ENCODE measurements at regions not wholly inside any gene's neighbourhood (a gene's known extent, or its start where the extent isn't known, plus 50 kb on each side); places are given as distances from the start of the nearest gene placed in this dataset.
"Not testable (repeated sequence)": the region's sequence is repeated elsewhere in the genome, so short reads cannot be mapped to it uniquely, and the experiment has no call there.

DNA sequence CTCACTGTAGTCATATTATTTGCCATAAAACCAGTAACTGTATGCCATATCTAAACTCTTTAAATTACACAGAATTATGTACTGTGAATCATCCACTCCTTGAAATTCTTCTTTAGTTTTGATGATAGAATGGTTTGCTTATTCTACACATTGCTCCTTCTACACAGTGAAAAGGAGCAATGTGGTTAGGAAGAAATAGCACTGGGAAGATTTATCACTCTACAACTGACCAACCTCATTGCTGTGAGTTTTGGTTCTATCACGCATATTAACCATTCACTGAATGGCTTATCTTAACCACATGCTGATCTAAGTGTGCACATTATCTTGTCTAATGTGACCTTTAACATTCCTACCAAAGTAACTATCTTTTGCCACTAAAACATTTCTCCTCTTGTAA, 415.7 kb upstream of the NDST4 start:
- intact Hi-C loops (cut with micrococcal nuclease; ENCODE audit: unreplicated experiment) = no loop called here
- H3K27ac ChIP-seq (ENCODE audit: low read length) = no peak overlapping the region
- no peaks in the 10 kb centered on the region for H3K36me3 ChIP-seq (ENCODE audit: control insufficient read depth, insufficient read depth, low read length)
- no peak overlapping the region for H3K4me3 ChIP-seq (ENCODE audit: low read depth in 2 of 2, low read length in 2 of 2)
- ATAC-seq (no peak), DNase-seq (ENCODE audit: low read depth, low spot score) (no peak)
- BruUV-seq (replicated peaks) = no TSS peak
- H3K9me3 ChIP-seq (ENCODE audit: control insufficient read depth, insufficient read depth, low read depth, low read length) = no peaks in the 10 kb centered on the region
- ChIA-PET POLR2A (no interaction called here), CTCF (no interaction called here)
- TF ChIP-seq TCF7L2 (IDR thresholded peaks at IDR 0.05; ENCODE audit: low read depth, low read length) (no peak), POLR2AphosphoS5 (IDR thresholded peaks at IDR 0.05; ENCODE audit: low read depth, low read length) (no peak), SIN3A (IDR thresholded peaks at IDR 0.05; ENCODE audit: borderline replicate concordance, insufficient read depth, low read depth, low read length) (no peak)
- TF ChIP-seq, protein P1, sequence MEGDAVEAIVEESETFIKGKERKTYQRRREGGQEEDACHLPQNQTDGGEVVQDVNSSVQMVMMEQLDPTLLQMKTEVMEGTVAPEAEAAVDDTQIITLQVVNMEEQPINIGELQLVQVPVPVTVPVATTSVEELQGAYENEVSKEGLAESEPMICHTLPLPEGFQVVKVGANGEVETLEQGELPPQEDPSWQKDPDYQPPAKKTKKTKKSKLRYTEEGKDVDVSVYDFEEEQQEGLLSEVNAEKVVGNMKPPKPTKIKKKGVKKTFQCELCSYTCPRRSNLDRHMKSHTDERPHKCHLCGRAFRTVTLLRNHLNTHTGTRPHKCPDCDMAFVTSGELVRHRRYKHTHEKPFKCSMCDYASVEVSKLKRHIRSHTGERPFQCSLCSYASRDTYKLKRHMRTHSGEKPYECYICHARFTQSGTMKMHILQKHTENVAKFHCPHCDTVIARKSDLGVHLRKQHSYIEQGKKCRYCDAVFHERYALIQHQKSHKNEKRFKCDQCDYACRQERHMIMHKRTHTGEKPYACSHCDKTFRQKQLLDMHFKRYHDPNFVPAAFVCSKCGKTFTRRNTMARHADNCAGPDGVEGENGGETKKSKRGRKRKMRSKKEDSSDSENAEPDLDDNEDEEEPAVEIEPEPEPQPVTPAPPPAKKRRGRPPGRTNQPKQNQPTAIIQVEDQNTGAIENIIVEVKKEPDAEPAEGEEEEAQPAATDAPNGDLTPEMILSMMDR (IDR thresholded peaks at IDR 0.05) = no peak
- TF ChIP-seq, protein P2, sequence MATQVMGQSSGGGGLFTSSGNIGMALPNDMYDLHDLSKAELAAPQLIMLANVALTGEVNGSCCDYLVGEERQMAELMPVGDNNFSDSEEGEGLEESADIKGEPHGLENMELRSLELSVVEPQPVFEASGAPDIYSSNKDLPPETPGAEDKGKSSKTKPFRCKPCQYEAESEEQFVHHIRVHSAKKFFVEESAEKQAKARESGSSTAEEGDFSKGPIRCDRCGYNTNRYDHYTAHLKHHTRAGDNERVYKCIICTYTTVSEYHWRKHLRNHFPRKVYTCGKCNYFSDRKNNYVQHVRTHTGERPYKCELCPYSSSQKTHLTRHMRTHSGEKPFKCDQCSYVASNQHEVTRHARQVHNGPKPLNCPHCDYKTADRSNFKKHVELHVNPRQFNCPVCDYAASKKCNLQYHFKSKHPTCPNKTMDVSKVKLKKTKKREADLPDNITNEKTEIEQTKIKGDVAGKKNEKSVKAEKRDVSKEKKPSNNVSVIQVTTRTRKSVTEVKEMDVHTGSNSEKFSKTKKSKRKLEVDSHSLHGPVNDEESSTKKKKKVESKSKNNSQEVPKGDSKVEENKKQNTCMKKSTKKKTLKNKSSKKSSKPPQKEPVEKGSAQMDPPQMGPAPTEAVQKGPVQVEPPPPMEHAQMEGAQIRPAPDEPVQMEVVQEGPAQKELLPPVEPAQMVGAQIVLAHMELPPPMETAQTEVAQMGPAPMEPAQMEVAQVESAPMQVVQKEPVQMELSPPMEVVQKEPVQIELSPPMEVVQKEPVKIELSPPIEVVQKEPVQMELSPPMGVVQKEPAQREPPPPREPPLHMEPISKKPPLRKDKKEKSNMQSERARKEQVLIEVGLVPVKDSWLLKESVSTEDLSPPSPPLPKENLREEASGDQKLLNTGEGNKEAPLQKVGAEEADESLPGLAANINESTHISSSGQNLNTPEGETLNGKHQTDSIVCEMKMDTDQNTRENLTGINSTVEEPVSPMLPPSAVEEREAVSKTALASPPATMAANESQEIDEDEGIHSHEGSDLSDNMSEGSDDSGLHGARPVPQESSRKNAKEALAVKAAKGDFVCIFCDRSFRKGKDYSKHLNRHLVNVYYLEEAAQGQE (IDR thresholded peaks at IDR 0.05; ENCODE audit: insufficient read depth in 1 of 2, low read depth in 2 of 2, low read length in 1 of 2) = no peak
- H3K27me3 ChIP-seq (ENCODE audit: control insufficient read depth, insufficient read depth, low read length) = no peaks in the 10 kb centered on the region
- no peaks in the 10 kb centered on the region for H3K4me1 ChIP-seq (ENCODE audit: control insufficient read depth, insufficient read depth, low read length)
- in situ Hi-C loops (cut with HindIII; ENCODE audit: low pct_unique_long_range_greater_than_20kb, low sequenced_read_pairs) = no loop called here

DNA sequence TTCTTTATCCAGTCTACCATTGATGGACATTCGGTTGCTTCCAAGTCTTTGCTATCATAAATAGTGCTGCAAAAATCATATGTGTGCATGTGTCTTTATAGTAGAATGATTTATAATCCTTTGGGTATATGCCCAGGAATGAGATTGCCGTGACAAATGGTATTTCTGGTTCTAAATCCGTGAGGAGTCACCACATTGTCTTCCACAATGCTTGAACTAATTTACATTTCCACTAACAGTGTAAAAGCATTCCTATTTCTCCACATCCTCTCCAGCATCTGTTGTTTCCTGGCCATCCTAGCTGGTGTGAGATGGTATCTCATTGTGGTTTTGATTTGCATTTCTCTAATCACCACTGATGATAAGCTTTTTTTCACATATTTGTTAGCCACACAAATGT, 406.1 kb upstream of the NDST4 start:
- BruUV-seq (replicated peaks); H3K4me1 ChIP-seq (ENCODE audit: control insufficient read depth, insufficient read depth, low read length); in situ Hi-C loops (cut with HindIII; ENCODE audit: low pct_unique_long_range_greater_than_20kb, low sequenced_read_pairs); H3K36me3 ChIP-seq (ENCODE audit: control insufficient read depth, insufficient read depth, low read length); DNase-seq (ENCODE audit: low read depth, low spot score); ATAC-seq; H3K27me3 ChIP-seq (ENCODE audit: control insufficient read depth, insufficient read depth, low read length); H3K27ac ChIP-seq (ENCODE audit: low read length); CTCF ChIA-PET; H3K9me3 ChIP-seq (ENCODE audit: control insufficient read depth, insufficient read depth, low read depth, low read length); H3K4me3 ChIP-seq (ENCODE audit: low read depth in 2 of 2, low read length in 2 of 2); POLR2A ChIA-PET; intact Hi-C loops (cut with micrococcal nuclease; ENCODE audit: unreplicated experiment): not testable (repeated sequence)

DNA sequence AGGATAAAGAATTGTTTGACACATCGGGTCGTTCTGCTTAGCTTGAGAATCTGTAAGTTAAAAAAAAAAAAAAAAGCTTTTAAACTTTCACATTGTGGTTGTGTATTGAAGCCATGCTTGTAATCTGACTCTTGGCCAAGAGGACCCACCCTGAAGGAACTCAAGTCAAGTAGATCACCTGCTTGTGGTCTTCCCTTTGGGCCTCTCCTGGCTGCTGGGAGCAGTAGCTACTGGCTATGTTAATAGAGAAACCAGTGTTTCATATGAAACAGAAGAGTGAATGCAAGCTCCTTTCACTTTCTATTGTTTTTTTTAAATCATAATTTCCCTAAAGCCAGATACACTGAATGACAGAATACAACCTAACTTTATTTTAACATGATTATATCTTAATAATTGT, 402.4 kb upstream of the NDST4 start:
- no peak for DNase-seq (ENCODE audit: low read depth, low spot score)
- Histone ChIP-seq H3K27me3 (ENCODE audit: control insufficient read depth, insufficient read depth, low read length) (no peaks in the 10 kb centered on the region), H3K4me3 (ENCODE audit: low read depth in 2 of 2, low read length in 2 of 2) (no peak overlapping the region), H3K4me1 (ENCODE audit: control insufficient read depth, insufficient read depth, low read length) (no peaks in the 10 kb centered on the region), H3K36me3 (ENCODE audit: control insufficient read depth, insufficient read depth, low read length) (no peaks in the 10 kb centered on the region; the same call in 1 of the 2 replicates), H3K9me3 (ENCODE audit: control insufficient read depth, insufficient read depth, low read depth, low read length) (no peaks in the 10 kb centered on the region), H3K27ac (ENCODE audit: low read length) (no peak overlapping the region)
- CTCF ChIA-PET = no interaction called here
- in situ Hi-C loops (cut with HindIII; ENCODE audit: low pct_unique_long_range_greater_than_20kb, low sequenced_read_pairs) (no loop called here), intact Hi-C loops (cut with micrococcal nuclease; ENCODE audit: unreplicated experiment) (no loop called here)
- POLR2A ChIA-PET = no interaction called here
- BruUV-seq (replicated peaks) = no TSS peak
- ATAC-seq = no peak
- TF ChIP-seq, protein P2 (IDR thresholded peaks at IDR 0.05; ENCODE audit: insufficient read depth in 1 of 2, low read depth in 2 of 2, low read length in 1 of 2) = no peak
- TF ChIP-seq TCF7L2 (IDR thresholded peaks at IDR 0.05; ENCODE audit: low read depth, low read length) = no peak
- TF ChIP-seq, protein P1 (IDR thresholded peaks at IDR 0.05) = no peak
- TF ChIP-seq SIN3A (IDR thresholded peaks at IDR 0.05; ENCODE audit: borderline replicate concordance, insufficient read depth, low read depth, low read length) = no peak
- no peak for TF ChIP-seq POLR2AphosphoS5 (IDR thresholded peaks at IDR 0.05; ENCODE audit: low read depth, low read length)
